Myocyte (in vitro differentiated cells): ENCODE measurements at regions not wholly inside any gene's neighbourhood (a gene's known extent, or its start where the extent isn't known, plus 50 kb on each side); places are given as distances from the start of the nearest gene placed in this dataset.
A peak's percentile ranks its signal among the peaks of the same experiment; 100 is the strongest.

ENCODE experiments used
- DNase-seq: peaks from one replicate; pipeline ENCODE4 v3.0.0-alpha.2; 2012; ENCODE audit warnings: low read depth

DNA sequence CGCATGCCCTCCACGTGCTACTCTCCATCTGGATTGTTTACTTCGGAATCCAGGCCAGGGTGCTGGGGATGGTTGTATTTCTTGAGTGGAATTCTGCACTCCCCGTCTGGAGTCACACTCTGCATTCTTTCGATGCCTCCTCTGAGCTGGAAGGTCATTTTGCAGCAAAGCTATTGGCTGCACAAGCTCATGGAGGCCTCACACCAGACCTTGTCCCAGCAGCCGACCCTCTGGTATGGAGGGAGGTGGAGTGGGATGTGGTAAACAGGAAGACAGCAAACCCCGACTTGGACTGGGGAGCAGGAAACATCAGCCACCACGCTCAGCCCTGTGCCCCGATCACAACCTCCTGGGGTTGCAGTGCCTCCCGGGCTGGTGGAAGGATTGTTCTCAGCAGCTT lies 225.3 kb upstream of the LNX1 start:
- no peak for DNase-seq

DNA sequence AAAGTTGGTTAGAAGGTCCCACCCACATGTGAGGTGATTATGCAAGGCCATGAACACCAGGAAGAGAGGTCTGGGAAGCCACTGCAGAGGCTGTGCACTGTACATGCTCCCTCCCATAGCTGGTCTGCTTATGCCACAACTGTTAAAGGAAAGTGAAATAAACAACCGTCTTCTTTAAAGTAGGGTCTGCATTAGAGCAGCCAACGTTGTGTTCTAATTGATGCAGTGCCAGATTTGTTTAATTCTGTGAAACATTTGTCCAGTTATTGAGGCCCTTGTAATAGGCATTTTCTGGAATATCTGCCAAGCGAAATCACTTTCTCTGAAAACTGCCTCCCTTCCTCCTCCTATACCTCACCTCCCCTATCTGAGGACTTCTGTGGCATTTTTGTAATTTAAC lies 224.0 kb upstream of the LNX1 start:
- DNase-seq: no peak

GRCh38 chr4:53813998-53814397 lies 222.7 kb upstream of the LNX1 start:
- DNase-seq: no peak

GRCh38 chr4:53810643-53811042 lies 219.4 kb upstream of the LNX1 start:
- DNase-seq: no peak

DNA sequence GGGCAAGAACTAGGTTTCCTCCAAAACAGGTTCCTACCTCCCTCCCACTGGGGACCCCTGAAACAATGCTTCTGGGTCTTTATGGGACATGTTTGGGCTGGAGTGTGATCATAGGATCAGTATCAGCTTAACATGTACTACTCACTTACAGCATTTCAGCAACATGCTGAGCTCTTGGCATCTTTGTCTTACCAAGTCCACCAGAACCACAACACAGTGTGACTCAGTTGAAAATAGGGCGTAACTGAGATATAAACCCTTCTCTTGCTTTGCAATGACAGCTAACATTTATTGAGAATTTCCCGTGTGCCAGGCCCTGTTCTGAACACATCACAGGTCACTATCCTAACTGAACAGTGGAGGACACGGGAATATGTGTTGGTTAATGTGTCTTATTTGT lies 218.5 kb upstream of the LNX1 start:
- DNase-seq: no peak

DNA sequence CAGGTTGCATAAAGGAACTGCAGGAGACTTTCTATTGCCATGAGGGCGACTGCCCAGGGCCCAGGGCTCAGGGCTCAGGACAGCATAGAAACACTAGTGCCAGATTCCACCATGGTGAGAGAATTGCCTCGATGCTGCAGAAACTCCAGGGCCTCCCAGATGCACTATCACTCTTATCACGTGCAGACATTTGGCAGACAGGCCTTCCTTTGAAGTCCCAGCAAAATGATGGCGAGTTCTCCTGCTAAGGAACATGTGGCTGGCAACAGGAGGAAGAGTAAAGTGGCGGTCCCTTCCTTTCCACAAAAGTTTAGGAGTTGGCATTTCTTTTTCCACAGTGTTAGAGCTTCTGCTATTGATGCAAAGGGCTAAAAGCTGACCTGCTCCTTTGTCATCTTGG lies 214.0 kb upstream of the LNX1 start:
- DNase-seq: no peak

- peak; percentile 49 for DNase-seq
Measured at GRCh38 chr4:53804719-53805118, 213.4 kb upstream of the LNX1 start.

- DNase-seq: no peak
Measured at GRCh38 chr4:53802500-53802899, 211.2 kb upstream of the LNX1 start.

- no peak for DNase-seq
Measured at GRCh38 chr4:53801373-53801772, 210.1 kb upstream of the LNX1 start.

- no peak for DNase-seq
Measured at GRCh38 chr4:53800741-53801140, 209.5 kb upstream of the LNX1 start.

DNA sequence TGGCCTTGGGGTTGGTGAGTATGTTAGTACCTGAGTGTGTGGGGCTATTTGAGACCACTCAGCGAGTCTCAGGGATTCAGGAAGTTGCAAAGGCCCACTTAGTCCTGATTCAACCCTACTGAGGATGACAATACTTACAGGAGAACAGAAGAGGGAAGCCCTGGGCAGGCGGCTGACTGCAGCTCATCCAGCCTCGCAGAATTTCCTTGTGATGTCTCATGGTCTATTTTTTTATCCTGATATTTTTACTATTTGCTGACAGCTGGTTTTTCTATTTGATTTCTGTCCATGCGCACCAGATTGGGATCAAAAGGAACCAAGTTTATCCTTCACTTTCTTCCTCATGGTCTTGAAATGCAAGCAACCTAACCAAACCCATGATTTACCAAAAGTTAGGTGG lies 201.8 kb upstream of the LNX1 start:
- peak; percentile 29 for DNase-seq

DNA sequence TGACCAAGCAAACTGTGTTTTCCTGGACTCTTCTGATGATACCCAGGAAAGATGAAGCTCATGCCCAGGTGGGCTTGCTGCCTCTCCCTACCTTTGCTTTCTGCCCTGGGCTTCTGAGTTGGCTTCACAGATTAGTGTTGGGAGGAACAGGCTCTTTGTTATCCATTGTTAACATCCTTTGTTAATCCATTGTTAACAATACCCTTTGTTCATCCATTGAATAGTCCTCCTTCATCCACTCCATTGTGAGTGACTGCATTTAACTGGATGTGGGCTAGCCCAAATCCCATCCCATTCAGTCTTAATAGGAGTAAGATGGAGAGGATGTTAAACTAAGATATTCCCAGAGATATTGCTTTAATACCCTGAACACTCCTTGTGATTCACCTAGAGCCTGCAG lies 199.0 kb upstream of the LNX1 start:
- no peak for DNase-seq

DNA sequence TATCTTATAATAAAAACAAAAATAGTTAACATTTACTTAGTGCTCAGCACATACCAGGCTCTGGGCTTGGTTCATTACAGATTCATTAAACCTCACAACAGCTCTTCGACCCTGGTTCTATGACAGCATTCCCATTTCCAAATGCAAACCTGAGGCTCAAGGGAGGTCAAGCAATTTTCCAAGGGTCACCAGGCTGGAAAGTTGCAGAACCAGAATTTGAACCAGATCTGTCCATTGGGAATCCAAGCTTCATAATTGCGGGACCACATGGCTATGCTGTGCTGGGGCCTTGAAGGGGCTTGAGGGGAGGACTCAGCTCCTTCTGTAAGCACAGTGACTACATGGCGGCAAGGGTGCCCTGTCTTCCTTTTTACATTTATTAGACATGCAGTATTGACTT lies 197.3 kb upstream of the LNX1 start:
- no peak for DNase-seq

DNA sequence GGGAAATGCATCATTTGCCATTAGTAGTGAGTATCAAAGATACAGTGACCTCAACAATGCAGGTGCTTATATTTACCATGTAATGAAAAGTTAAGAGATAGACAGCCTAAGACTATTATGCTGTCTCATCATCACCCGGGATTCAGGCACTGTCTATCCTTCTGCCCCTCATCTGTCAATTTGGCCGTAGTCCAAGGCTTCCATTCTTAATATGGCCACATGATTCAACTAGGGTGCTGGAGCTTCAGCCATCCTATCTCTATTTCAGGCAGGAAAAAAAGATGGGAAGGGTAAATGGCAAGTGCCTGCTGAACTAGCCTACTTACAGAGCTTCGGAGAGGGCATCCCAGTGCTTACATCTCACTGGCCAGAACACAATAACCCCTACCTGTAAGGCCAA lies 196.7 kb upstream of the LNX1 start:
- DNase-seq: peak; percentile 69

GRCh38 chr4:53786632-53787031 lies 195.3 kb upstream of the LNX1 start:
- DNase-seq: peak; percentile 36

GRCh38 chr4:53785996-53786395 lies 194.7 kb upstream of the LNX1 start:
- DNase-seq: no peak

DNA sequence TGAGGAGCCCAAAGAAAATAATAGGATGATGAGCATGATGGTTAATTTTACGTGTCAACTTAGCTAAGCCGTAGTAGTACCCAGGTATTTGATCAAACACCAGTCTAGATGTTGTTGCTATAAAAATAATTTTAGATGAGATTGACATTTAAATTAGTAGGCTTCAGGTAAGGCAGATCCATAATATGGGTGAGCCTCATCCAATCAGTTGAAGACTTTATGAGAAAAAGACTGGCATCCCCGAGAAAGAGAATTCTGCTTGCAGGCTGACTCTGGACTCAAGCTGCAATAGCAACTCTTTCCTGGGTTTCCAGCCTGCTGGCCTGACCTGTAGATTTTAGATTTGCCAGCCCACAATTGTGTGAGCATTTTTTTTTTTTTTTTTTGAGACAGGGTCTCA lies 192.8 kb upstream of the LNX1 start:
- no peak for DNase-seq

GRCh38 chr4:53783208-53783859 lies 192.0 kb upstream of the LNX1 start:
- no peak for DNase-seq

GRCh38 chr4:53782458-53782845 lies 191.2 kb upstream of the LNX1 start:
- DNase-seq: no peak

GRCh38 chr4:53781629-53782457 lies 190.6 kb upstream of the LNX1 start:
- no peak for DNase-seq

DNA sequence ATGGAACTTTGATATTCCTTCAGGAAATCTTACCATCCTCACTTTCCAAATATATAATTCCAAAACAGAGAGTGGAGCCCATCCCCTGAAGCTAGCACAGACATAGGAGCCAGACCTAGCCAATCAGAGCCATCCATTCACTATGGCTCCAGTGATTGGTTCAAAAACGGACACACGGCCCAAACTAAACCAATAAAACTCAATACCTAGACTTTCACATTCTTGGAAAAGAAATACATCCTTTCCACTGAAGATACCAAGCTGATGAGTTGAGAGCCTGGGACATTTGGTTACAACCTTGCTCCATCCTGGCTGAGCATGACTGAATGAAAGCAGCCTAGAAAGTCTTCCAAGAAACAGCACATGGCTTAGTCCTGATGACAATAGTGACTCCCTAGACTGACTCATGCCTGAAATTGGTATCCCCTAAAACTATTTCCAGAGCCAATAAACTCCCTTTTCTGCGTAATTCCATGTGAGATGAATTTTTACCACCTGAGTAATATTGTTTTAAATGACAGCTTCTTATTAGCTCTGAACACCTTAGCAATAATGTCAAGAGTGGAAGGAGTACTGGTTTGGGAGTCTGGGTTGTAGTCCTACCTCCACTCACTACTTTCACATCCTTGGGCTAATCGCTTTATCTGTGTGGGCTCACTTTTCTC lies 189.6 kb upstream of the LNX1 start:
- DNase-seq: no peak

DNA sequence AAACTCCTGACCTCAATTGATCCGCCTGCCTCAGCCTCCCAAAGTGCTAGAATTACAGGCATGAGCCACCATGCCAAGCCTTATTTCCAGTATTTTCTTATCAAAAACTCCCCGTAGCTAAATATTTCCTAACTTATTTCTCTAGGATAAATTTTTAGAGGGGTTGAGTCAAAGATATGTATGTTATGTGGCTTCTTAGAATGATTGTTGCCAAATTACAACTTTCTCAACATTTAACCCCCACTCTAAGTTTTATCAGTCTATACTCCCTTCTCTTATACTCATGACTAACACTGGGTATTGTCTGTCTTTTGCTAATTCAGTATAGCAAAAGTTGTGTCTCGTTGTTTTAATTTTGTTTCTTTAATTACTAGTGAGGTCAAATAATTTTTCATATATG lies 187.7 kb upstream of the LNX1 start:
- no peak for DNase-seq

- DNase-seq: no peak
Measured at GRCh38 chr4:53778155-53778554, 186.9 kb upstream of the LNX1 start.
